Neural crest cell (in vitro differentiated cells): ENCODE measurements at regions not wholly inside any gene's neighbourhood (a gene's known extent, or its start where the extent isn't known, plus 50 kb on each side); places are given as distances from the start of the nearest gene placed in this dataset.

Experiments used
- DNase-seq: peaks from one replicate; pipeline ENCODE4 v3.0.0; 2021; ENCODE audit warnings: low read depth, mixed read lengths, low spot score
- H3K27ac Mint-ChIP-seq: one replicate; pipeline ENCODE4 v1.8.0; 2021; ENCODE audit warnings: mild to moderate bottlenecking, mixed read lengths; ENCODE audit not compliant: unreplicated experiment
- H3K27me3 Mint-ChIP-seq: 2 replicates; pipeline ENCODE4 v1.8.0; 2021; ENCODE audit warnings: low read depth, mild to moderate bottlenecking, mixed read lengths
- H3K36me3 Mint-ChIP-seq: 2 replicates; pipeline ENCODE4 v1.8.0; 2021; ENCODE audit warnings: low read depth, mild to moderate bottlenecking, mixed read lengths
- H3K4me1 Mint-ChIP-seq: 2 replicates; pipeline ENCODE4 v1.8.0; 2021; ENCODE audit warnings: mixed read lengths
- H3K4me3 Mint-ChIP-seq: one replicate; pipeline ENCODE4 v1.8.0; 2021; ENCODE audit warnings: mild to moderate bottlenecking, mixed read lengths
- H3K9me3 Mint-ChIP-seq: 2 replicates; pipeline ENCODE4 v1.8.0; 2021; ENCODE audit warnings: mixed read lengths
- CTCF ChIP-seq: fragments of 200-600 bp; sonication (generic); conservative IDR thresholded peaks from 2 replicates; pipeline ENCODE4 v1.5.0; 2021; ENCODE audit warnings: antibody characterized with exemption, mild to moderate bottlenecking

GRCh38 chr15:39239562-39239961 is 341.3 kb upstream of the THBS1 start:
- no peak for DNase-seq
- Mint-ChIP-seq H3K27ac (no peak overlapping the region), H3K4me1 (no peaks in the 10 kb centered on the region), H3K4me3 (no peak overlapping the region), H3K9me3 (peaks cover 6% of the 10 kb centered on the region), H3K36me3 (no peaks in the 10 kb centered on the region), H3K27me3 (no peaks in the 10 kb centered on the region)
- TF ChIP-seq CTCF: no peak

GRCh38 chr15:39242345-39242744 is 338.5 kb upstream of the THBS1 start:
- no peak overlapping the region for H3K27ac Mint-ChIP-seq
- H3K9me3 Mint-ChIP-seq: peaks cover 6% of the 10 kb centered on the region
- DNase-seq: no peak
- H3K27me3 Mint-ChIP-seq: no peaks in the 10 kb centered on the region
- no peak overlapping the region for H3K4me3 Mint-ChIP-seq
- no peak for TF ChIP-seq CTCF
- H3K4me1 Mint-ChIP-seq: no peaks in the 10 kb centered on the region
- H3K36me3 Mint-ChIP-seq: no peaks in the 10 kb centered on the region

GRCh38 chr15:39243396-39243795 is 337.5 kb upstream of the THBS1 start:
- H3K4me3 Mint-ChIP-seq: no peak overlapping the region
- peaks cover 9% of the 10 kb centered on the region for H3K4me1 Mint-ChIP-seq
- no peaks in the 10 kb centered on the region for H3K36me3 Mint-ChIP-seq
- peaks cover 6% of the 10 kb centered on the region for H3K9me3 Mint-ChIP-seq
- H3K27ac Mint-ChIP-seq: no peak overlapping the region
- no peak for DNase-seq
- no peaks in the 10 kb centered on the region for H3K27me3 Mint-ChIP-seq
- no peak for TF ChIP-seq CTCF

GRCh38 chr15:39244776-39245175 is 336.1 kb upstream of the THBS1 start:
- Mint-ChIP-seq H3K4me3 (no peak overlapping the region), H3K36me3 (no peaks in the 10 kb centered on the region), H3K9me3 (peaks cover 6% of the 10 kb centered on the region), H3K4me1 (peaks cover 12% of the 10 kb centered on the region), H3K27ac (no peak overlapping the region), H3K27me3 (no peaks in the 10 kb centered on the region)
- no peak for DNase-seq
- TF ChIP-seq CTCF: no peak

GRCh38 chr15:39246523-39246922 is 334.4 kb upstream of the THBS1 start:
- no peaks in the 10 kb centered on the region for H3K9me3 Mint-ChIP-seq
- no peak for DNase-seq
- H3K27me3 Mint-ChIP-seq: no peaks in the 10 kb centered on the region
- no peak for TF ChIP-seq CTCF
- no peaks in the 10 kb centered on the region for H3K36me3 Mint-ChIP-seq
- H3K4me1 Mint-ChIP-seq: peaks cover 12% of the 10 kb centered on the region
- no peak overlapping the region for H3K4me3 Mint-ChIP-seq
- no peak overlapping the region for H3K27ac Mint-ChIP-seq

- H3K4me3 Mint-ChIP-seq: no peak overlapping the region
- H3K9me3 Mint-ChIP-seq: no peaks in the 10 kb centered on the region
- peaks cover 12% of the 10 kb centered on the region for H3K4me1 Mint-ChIP-seq
- TF ChIP-seq CTCF: no peak
- no peaks in the 10 kb centered on the region for H3K27me3 Mint-ChIP-seq
- H3K36me3 Mint-ChIP-seq: no peaks in the 10 kb centered on the region
- H3K27ac Mint-ChIP-seq: no peak overlapping the region
- no peak for DNase-seq
These were observed 333.3 kb upstream of the THBS1 start for GRCh38 chr15:39247574-39247973.
